ENCODE measurements at regions not wholly inside any gene's neighbourhood (a gene's known extent, or its start where the extent isn't known, plus 50 kb on each side); places are given as distances from the start of the nearest gene placed in this dataset.

- DNase-seq, result no peak
Observed at GRCh38 chr22:22825213-22825593, 62.4 kb upstream of the IGLL5 start.

- no peak for DNase-seq
Observed at GRCh38 chr22:22827187-22827939, 60.3 kb upstream of the IGLL5 start.

GRCh38 chr22:22830193-22830592, 57.4 kb upstream of the IGLL5 start:
- no peak for DNase-seq

GRCh38 chr22:22830957-22831688, 56.5 kb upstream of the IGLL5 start:
- no peak for DNase-seq

GRCh38 chr22:22833059-22833458, 54.6 kb upstream of the IGLL5 start:
- DNase-seq, result no peak

GRCh38 chr22:22833488-22833887, 54.1 kb upstream of the IGLL5 start:
- DNase-seq, result no peak

- DNase-seq, result no peak
Observed at GRCh38 chr22:22834204-22834603, 53.4 kb upstream of the IGLL5 start.

- no peak for DNase-seq
Observed at GRCh38 chr22:22834783-22835182, 52.8 kb upstream of the IGLL5 start.

- DNase-seq, result no peak
Observed at GRCh38 chr22:22835242-22835641, 52.4 kb upstream of the IGLL5 start.

- DNase-seq, result no peak
Observed at GRCh38 chr22:22835771-22836291, 51.8 kb upstream of the IGLL5 start.

GRCh38 chr22:22836635-22837034, 51.0 kb upstream of the IGLL5 start:
- no peak for DNase-seq

Data from NCI-H1436 treated with DMSO at 0.1 percent for 48 hours (cell line).